ENCODE measurements at regions not wholly inside any gene's neighbourhood (a gene's known extent, or its start where the extent isn't known, plus 50 kb on each side); places are given as distances from the start of the nearest gene placed in this dataset.
A peak's percentile ranks its signal among the peaks of the same experiment; 100 is the strongest.
"Not testable (repeated sequence)": the region's sequence is repeated elsewhere in the genome, so short reads cannot be mapped to it uniquely, and the experiment has no call there.

GRCh38 chrX:125614591-125615343 is 295.1 kb downstream of the TEX13C start:
- CTCF ChIA-PET; H3K27ac ChIP-seq (ENCODE audit: low read depth, low read length); H3K9me3 ChIP-seq (ENCODE audit: control insufficient read depth in 2 of 3, low read length in 3 of 3); H3K9me3 Mint-ChIP-seq; H3K4me3 Mint-ChIP-seq; H3K27me3 ChIP-seq (ENCODE audit: control insufficient read depth in 2 of 2, insufficient read depth in 2 of 2, low read length in 2 of 2); H3K4me1 Mint-ChIP-seq; intact Hi-C loops (cut with micrococcal nuclease); H3K36me3 ChIP-seq (ENCODE audit: control insufficient read depth in 2 of 3, insufficient read depth in 3 of 3, low read length in 3 of 3); H3K4me3 ChIP-seq (ENCODE audit: low read length); DNase-seq; POLR2A ChIA-PET; H3K4me1 ChIP-seq (ENCODE audit: control insufficient read depth in 2 of 2, insufficient read depth in 2 of 2, low read length in 2 of 2); H3K27me3 Mint-ChIP-seq; ATAC-seq; H3K36me3 Mint-ChIP-seq: not testable (repeated sequence)
- H3K27ac Mint-ChIP-seq: peak overlapping the region in 1 of 9 donors; percentile 30

DNA sequence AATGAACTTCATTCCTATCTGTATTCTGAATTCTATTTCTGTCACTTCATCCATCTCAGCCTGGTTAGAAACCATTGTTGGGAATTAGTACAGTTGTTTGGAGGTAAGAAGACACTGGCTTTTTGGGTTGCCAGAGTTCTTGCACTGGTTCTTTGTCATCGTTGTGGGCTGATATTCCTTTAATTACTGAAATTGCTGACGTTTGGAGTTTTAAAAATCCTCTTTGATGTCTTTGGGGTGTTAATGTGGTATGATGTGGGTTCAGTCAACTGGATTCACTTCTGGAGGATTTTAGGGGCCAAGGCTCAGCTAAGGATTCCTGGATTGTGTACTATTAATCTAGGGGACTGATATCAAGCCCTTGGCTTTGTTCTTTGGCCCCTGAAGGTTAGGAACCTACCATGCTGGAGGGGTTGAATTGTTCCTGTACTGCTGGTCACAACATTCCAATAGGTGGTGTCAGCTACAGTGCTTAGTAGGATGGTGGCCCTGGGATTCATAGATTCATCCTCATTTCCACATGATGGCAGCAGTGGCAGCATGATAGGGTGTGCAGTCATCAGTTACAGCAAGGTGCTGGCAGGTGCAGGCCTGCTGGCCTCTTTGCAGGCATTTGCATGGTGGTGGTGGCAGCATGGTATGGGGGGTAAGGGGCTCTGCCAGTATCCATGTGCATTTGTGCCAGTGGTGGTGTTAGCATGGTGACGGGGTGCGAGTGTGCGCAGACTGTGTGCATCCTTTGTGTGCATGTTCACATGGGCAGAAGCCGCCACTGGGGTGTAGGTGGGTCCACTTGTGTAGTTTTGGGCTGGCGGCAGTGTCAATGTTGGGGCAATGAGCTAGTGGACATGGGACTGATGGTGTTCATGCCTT is 301.3 kb downstream of the TEX13C start:
- Histone ChIP-seq H3K9me3 (ENCODE audit: control insufficient read depth in 2 of 3, low read length in 3 of 3) (no peaks in the 10 kb centered on the region), H3K36me3 (ENCODE audit: control insufficient read depth in 2 of 3, insufficient read depth in 3 of 3, low read length in 3 of 3) (no peaks in the 10 kb centered on the region), H3K4me3 (ENCODE audit: low read length) (no peak overlapping the region), H3K27me3 (ENCODE audit: control insufficient read depth in 2 of 2, insufficient read depth in 2 of 2, low read length in 2 of 2) (no peaks in the 10 kb centered on the region), H3K27ac (ENCODE audit: low read depth, low read length) (no peak overlapping the region), H3K4me1 (ENCODE audit: control insufficient read depth in 2 of 2, insufficient read depth in 2 of 2, low read length in 2 of 2) (no peaks in the 10 kb centered on the region)
- Mint-ChIP-seq H3K4me3 (no peak overlapping the region), H3K27me3 (no peaks in the 10 kb centered on the region), H3K36me3 (no peaks in the 10 kb centered on the region), H3K27ac (no peak overlapping the region), H3K9me3 (no peaks in the 10 kb centered on the region), H3K4me1 (no peaks in the 10 kb centered on the region)
- DNase-seq (no peak), ATAC-seq (no peak)
- intact Hi-C loops (cut with micrococcal nuclease): no loop called here
- ChIA-PET CTCF (no interaction called here), POLR2A (no interaction called here)

DNA sequence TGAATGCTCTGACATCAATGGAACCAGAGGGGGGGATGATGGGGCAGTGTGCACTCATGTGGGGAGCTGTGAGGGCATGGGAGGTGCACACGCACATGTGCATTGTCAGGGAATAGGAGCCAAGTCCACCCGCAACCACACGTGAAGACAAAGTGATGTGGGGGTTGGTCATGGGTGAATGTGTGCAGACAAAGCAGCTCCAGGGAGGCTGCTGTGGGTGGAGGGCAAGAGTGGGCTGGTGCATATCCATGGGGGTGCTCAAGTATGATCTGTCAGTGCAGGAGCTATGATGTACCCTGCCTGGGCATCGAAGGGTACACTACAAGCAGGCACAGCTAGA is 301.9 kb downstream of the TEX13C start:
- no peak overlapping the region for H3K4me3 ChIP-seq (ENCODE audit: low read length)
- Mint-ChIP-seq H3K27ac (no peak overlapping the region), H3K36me3 (no peaks in the 10 kb centered on the region), H3K27me3 (no peaks in the 10 kb centered on the region), H3K4me1 (no peaks in the 10 kb centered on the region), H3K4me3 (no peak overlapping the region), H3K9me3 (no peaks in the 10 kb centered on the region)
- H3K27me3 ChIP-seq (ENCODE audit: control insufficient read depth in 2 of 2, insufficient read depth in 2 of 2, low read length in 2 of 2): no peaks in the 10 kb centered on the region
- no peaks in the 10 kb centered on the region for H3K36me3 ChIP-seq (ENCODE audit: control insufficient read depth in 2 of 3, insufficient read depth in 3 of 3, low read length in 3 of 3)
- DNase-seq (no peak), ATAC-seq (no peak)
- H3K9me3 ChIP-seq (ENCODE audit: control insufficient read depth in 2 of 3, low read length in 3 of 3): no peaks in the 10 kb centered on the region
- POLR2A ChIA-PET: no interaction called here
- H3K4me1 ChIP-seq (ENCODE audit: control insufficient read depth in 2 of 2, insufficient read depth in 2 of 2, low read length in 2 of 2): no peaks in the 10 kb centered on the region
- intact Hi-C loops (cut with micrococcal nuclease): no loop called here
- CTCF ChIA-PET: no interaction called here
- no peak overlapping the region for H3K27ac ChIP-seq (ENCODE audit: low read depth, low read length)

DNA sequence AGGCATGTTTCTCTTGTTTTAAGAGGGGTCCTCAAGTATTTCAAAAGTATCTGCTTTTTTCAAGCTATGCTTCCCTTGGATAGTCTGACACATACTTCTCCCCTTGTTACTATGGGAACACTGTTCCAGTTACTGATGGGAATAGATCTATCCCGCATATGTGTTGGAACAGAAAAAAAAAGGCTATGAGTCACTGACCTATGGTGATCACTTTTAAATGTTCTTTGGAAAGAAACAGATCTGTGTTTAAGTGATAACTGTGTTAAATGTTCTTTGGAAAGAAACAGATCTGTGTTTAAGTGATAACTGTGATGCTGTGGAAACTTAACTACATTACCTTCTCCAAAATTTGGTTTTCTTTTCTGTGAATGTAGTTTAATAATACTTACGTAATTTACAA is 303.2 kb downstream of the TEX13C start:
- H3K4me3 ChIP-seq (ENCODE audit: low read length): no peak overlapping the region
- POLR2A ChIA-PET: no interaction called here
- no peaks in the 10 kb centered on the region for H3K36me3 ChIP-seq (ENCODE audit: control insufficient read depth in 2 of 3, insufficient read depth in 3 of 3, low read length in 3 of 3)
- Mint-ChIP-seq H3K27me3 (no peaks in the 10 kb centered on the region), H3K9me3 (no peaks in the 10 kb centered on the region), H3K36me3 (no peaks in the 10 kb centered on the region), H3K4me1 (no peaks in the 10 kb centered on the region), H3K4me3 (no peak overlapping the region), H3K27ac (no peak overlapping the region)
- H3K9me3 ChIP-seq (ENCODE audit: control insufficient read depth in 2 of 3, low read length in 3 of 3): no peaks in the 10 kb centered on the region
- CTCF ChIA-PET: no interaction called here
- intact Hi-C loops (cut with micrococcal nuclease): no loop called here
- no peaks in the 10 kb centered on the region for H3K4me1 ChIP-seq (ENCODE audit: control insufficient read depth in 2 of 2, insufficient read depth in 2 of 2, low read length in 2 of 2)
- H3K27me3 ChIP-seq (ENCODE audit: control insufficient read depth in 2 of 2, insufficient read depth in 2 of 2, low read length in 2 of 2): no peaks in the 10 kb centered on the region
- no peak overlapping the region for H3K27ac ChIP-seq (ENCODE audit: low read depth, low read length)
- DNase-seq (no peak), ATAC-seq (no peak)

DNA sequence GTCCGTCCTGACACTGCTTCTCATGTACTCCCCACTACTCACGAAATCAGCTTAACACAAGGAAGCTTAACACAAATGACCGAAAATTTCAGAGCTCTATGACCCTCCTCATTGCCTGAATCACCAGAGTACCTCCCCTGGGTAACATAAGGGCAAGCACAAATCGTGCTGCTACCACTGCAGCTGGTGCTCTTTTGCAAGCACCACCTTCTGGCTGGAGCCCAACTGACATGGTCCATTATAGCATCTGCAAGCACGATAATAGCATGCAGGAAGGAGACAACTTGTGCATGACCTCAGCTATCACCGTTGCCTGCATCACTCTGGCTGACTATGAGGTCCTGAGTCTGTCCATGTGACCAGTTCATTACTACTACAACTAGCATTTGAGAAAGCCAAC is 308.0 kb downstream of the TEX13C start:
- no peaks in the 10 kb centered on the region for H3K27me3 ChIP-seq (ENCODE audit: control insufficient read depth in 2 of 2, insufficient read depth in 2 of 2, low read length in 2 of 2)
- Mint-ChIP-seq H3K27ac (no peak overlapping the region), H3K36me3 (no peaks in the 10 kb centered on the region), H3K27me3 (no peaks in the 10 kb centered on the region), H3K4me3 (no peak overlapping the region), H3K9me3 (no peaks in the 10 kb centered on the region), H3K4me1 (no peaks in the 10 kb centered on the region)
- ChIA-PET CTCF (no interaction called here), POLR2A (no interaction called here)
- ATAC-seq (no peak), DNase-seq (no peak)
- intact Hi-C loops (cut with micrococcal nuclease): no loop called here
- H3K4me3 ChIP-seq (ENCODE audit: low read length): no peak overlapping the region
- H3K4me1 ChIP-seq (ENCODE audit: control insufficient read depth in 2 of 2, insufficient read depth in 2 of 2, low read length in 2 of 2): no peaks in the 10 kb centered on the region
- no peaks in the 10 kb centered on the region for H3K36me3 ChIP-seq (ENCODE audit: control insufficient read depth in 2 of 3, insufficient read depth in 3 of 3, low read length in 3 of 3)
- no peaks in the 10 kb centered on the region for H3K9me3 ChIP-seq (ENCODE audit: control insufficient read depth in 2 of 3, low read length in 3 of 3)
- H3K27ac ChIP-seq (ENCODE audit: low read depth, low read length): no peak overlapping the region

DNA sequence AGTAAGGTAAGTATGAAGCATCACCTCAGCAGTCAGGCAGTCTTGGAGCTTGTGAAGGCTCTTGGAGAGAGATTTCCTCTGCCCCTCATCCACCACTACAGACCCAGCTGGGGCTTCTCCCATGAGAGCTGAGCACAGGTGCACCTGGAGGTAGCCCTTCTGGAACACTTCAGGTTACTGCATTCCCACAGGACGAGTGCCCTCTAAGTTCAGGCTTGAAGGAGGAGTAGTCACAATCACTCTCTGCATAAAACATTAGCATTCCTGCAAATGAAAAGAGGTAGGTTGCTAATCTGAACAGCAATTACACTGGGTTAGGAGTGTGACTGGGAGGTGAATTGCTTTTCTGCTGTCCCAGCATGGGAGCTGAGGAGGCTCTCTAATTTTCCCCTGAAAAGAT is 308.8 kb downstream of the TEX13C start:
- CTCF ChIA-PET: no interaction called here
- no peaks in the 10 kb centered on the region for H3K4me1 ChIP-seq (ENCODE audit: control insufficient read depth in 2 of 2, insufficient read depth in 2 of 2, low read length in 2 of 2)
- H3K36me3 ChIP-seq (ENCODE audit: control insufficient read depth in 2 of 3, insufficient read depth in 3 of 3, low read length in 3 of 3): no peaks in the 10 kb centered on the region
- Mint-ChIP-seq H3K27me3 (no peaks in the 10 kb centered on the region), H3K9me3 (peaks cover 0 to 1% (median 0%) of the 10 kb centered on the region in 11 donors), H3K27ac (no peak overlapping the region), H3K36me3 (no peaks in the 10 kb centered on the region), H3K4me3 (no peak overlapping the region), H3K4me1 (no peaks in the 10 kb centered on the region)
- intact Hi-C loops (cut with micrococcal nuclease): no loop called here
- ATAC-seq (no peak), DNase-seq (no peak)
- H3K9me3 ChIP-seq (ENCODE audit: control insufficient read depth in 2 of 3, low read length in 3 of 3): no peaks in the 10 kb centered on the region
- H3K27me3 ChIP-seq (ENCODE audit: control insufficient read depth in 2 of 2, insufficient read depth in 2 of 2, low read length in 2 of 2): no peaks in the 10 kb centered on the region
- H3K4me3 ChIP-seq (ENCODE audit: low read length): no peak overlapping the region
- POLR2A ChIA-PET: no interaction called here
- no peak overlapping the region for H3K27ac ChIP-seq (ENCODE audit: low read depth, low read length)

DNA sequence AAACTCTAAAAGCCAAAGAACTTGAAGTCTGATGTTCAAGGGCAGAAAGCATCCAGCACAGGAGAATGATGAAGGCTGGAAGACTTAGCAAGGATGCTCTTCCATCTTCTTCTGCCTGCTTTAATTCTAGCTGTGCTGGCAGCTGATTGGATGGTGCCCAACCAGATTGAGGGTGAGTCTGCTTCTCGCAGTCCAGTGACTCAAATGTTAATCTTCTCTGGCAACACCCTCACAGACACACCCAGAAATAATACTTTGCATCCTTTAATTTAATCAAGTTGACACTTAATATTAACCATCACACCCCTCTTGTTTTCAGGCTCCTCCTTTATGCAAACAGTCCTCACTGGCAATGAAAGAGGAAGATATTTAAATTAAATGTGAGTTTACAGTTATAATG is 321.7 kb downstream of the TEX13C start:
- POLR2A ChIA-PET: no interaction called here
- Mint-ChIP-seq H3K36me3 (no peaks in the 10 kb centered on the region), H3K27me3 (no peaks in the 10 kb centered on the region), H3K4me3 (no peak overlapping the region), H3K4me1 (no peaks in the 10 kb centered on the region), H3K27ac (no peak overlapping the region), H3K9me3 (peaks cover 0 to 4% (median 0%) of the 10 kb centered on the region in 11 donors)
- Histone ChIP-seq H3K36me3 (ENCODE audit: control insufficient read depth in 2 of 3, insufficient read depth in 3 of 3, low read length in 3 of 3) (no peaks in the 10 kb centered on the region), H3K27ac (ENCODE audit: low read depth, low read length) (no peak overlapping the region), H3K4me3 (ENCODE audit: low read length) (no peak overlapping the region), H3K4me1 (ENCODE audit: control insufficient read depth in 2 of 2, insufficient read depth in 2 of 2, low read length in 2 of 2) (no peaks in the 10 kb centered on the region), H3K9me3 (ENCODE audit: control insufficient read depth in 2 of 3, low read length in 3 of 3) (no peaks in the 10 kb centered on the region), H3K27me3 (ENCODE audit: control insufficient read depth in 2 of 2, insufficient read depth in 2 of 2, low read length in 2 of 2) (no peaks in the 10 kb centered on the region)
- CTCF ChIA-PET: no interaction called here
- intact Hi-C loops (cut with micrococcal nuclease): no loop called here
- ATAC-seq (no peak), DNase-seq (no peak)

Data from naive thymus-derived CD4-positive, alpha-beta T cell (primary cell).